IPS-18a (cell line): ENCODE measurements at regions not wholly inside any gene's neighbourhood (a gene's known extent, or its start where the extent isn't known, plus 50 kb on each side); places are given as distances from the start of the nearest gene placed in this dataset.
A peak's percentile ranks its signal among the peaks of the same experiment; 100 is the strongest.

Experiments
- H3K27ac ChIP-seq: one replicate; pipeline ENCODE4 v1.5.1; 2013; ENCODE audit warnings: low read length
- H3K27me3 ChIP-seq: one replicate; pipeline ENCODE4 v1.6.1; 2013; ENCODE audit warnings: mild to moderate bottlenecking, low read length; ENCODE audit not compliant: control insufficient read depth, insufficient read depth
- H3K36me3 ChIP-seq: one replicate; pipeline ENCODE4 v1.6.1; 2013; ENCODE audit warnings: low read depth, low read length; ENCODE audit not compliant: control insufficient read depth
- H3K4me1 ChIP-seq: one replicate; pipeline ENCODE4 v1.6.1; 2013; ENCODE audit warnings: low read depth, low read length; ENCODE audit not compliant: control insufficient read depth
- H3K4me3 ChIP-seq: one replicate; pipeline ENCODE4 v1.5.1; 2013; ENCODE audit warnings: low read length
- H3K9ac ChIP-seq: one replicate; pipeline ENCODE4 v1.6.1; 2013; ENCODE audit warnings: mild to moderate bottlenecking, low read length, moderate library complexity
- H3K9me3 ChIP-seq: one replicate; pipeline ENCODE4 v1.6.1; 2013; ENCODE audit warnings: low read depth, low read length; ENCODE audit not compliant: control insufficient read depth

DNA sequence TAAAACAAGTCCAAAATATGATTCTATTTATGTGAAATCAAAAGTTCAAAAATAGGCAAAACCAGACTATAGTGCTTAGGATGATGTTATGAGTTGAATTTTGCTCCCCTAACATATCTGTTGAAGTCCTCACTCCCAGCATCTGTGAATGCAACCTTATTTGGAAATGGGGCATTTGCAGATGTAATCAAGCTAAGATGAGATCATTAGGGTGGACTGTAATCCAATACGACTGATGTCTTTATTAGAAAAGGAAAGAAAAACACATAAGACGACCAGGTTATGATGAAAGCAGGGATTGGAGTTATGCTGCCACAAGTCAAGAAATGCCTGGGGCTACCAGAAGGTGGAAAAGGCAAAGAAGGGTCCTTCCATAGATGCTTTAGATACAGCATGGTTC lies 110.5 kb upstream of the CCDC39 start:
- no peaks in the 10 kb centered on the region for H3K27me3 ChIP-seq
- H3K9ac ChIP-seq: no peak overlapping the region
- H3K27ac ChIP-seq: no peak overlapping the region
- no peaks in the 10 kb centered on the region for H3K36me3 ChIP-seq
- H3K9me3 ChIP-seq: no peaks in the 10 kb centered on the region
- no peak overlapping the region for H3K4me3 ChIP-seq
- H3K4me1 ChIP-seq: no peaks in the 10 kb centered on the region

DNA sequence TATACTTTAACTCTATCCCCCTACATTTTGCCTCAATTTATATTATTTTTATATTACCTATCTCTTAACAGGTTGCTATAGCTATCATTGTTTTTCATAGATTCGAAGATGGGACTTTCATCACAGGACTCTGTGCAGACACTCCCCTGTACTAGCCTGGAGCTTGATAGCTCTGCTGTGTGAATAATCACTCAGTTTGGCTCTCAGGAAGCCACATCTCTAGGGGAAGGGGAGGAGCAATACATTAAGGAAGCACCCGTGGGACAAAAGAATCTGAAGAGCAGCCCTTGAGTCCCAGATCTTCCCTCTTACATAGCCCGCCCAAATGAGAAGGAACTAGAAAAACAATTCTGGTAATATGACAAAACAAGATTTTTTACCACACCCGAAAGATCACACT lies 114.3 kb upstream of the FXR1 start:
- Histone ChIP-seq H3K36me3 (no peaks in the 10 kb centered on the region), H3K4me1 (no peaks in the 10 kb centered on the region), H3K9me3 (no peaks in the 10 kb centered on the region), H3K4me3 (no peak overlapping the region), H3K9ac (no peak overlapping the region), H3K27ac (no peak overlapping the region), H3K27me3 (no peaks in the 10 kb centered on the region)

DNA sequence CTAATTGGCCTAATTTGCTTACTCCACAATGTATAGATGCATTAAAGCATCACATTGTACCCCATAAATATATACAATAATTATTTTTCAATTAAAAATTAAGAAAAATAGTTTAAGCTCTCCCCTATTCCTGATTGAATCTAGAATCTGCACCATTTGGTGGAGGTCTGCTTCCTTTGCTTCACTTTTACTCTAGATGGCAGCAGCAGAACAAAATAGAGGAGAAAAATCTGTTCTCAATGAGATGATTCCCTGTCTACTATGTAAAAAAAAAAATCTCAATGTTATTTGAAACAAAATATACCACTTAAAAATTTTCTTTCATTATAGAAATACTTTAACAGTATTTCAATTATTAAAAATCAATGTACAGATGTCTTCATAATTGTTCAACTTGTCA lies 109.6 kb upstream of the FXR1 start:
- Histone ChIP-seq H3K27me3 (no peaks in the 10 kb centered on the region), H3K4me3 (no peak overlapping the region), H3K27ac (no peak overlapping the region), H3K36me3 (no peaks in the 10 kb centered on the region), H3K9ac (no peak overlapping the region), H3K4me1 (peaks cover 14% of the 10 kb centered on the region), H3K9me3 (no peaks in the 10 kb centered on the region)

DNA sequence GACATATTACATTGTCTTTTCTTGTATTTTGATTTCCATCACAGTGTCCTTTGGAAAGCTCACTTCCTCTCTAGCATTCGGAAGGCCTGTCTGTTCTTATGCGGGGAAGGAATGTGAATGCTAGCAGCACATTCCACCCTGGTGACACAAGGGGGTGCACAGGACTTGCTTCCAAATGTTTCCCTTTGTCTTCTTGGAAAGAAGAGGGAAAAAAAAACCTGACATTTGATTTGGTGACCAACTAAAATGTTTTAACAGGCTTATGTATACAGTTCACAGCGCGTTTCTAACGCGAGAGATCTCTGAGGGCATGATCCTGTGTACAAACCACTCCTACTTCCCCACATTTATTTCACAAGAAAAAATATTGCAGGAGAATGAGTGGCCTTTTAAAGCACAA lies 107.6 kb upstream of the FXR1 start:
- no peaks in the 10 kb centered on the region for H3K36me3 ChIP-seq
- peaks cover 14% of the 10 kb centered on the region for H3K4me1 ChIP-seq
- peak overlapping the region; percentile 26 for H3K4me3 ChIP-seq
- no peaks in the 10 kb centered on the region for H3K9me3 ChIP-seq
- peak overlapping the region; percentile 55 for H3K9ac ChIP-seq
- H3K27ac ChIP-seq: peak overlapping the region; percentile 93
- H3K27me3 ChIP-seq: no peaks in the 10 kb centered on the region

DNA sequence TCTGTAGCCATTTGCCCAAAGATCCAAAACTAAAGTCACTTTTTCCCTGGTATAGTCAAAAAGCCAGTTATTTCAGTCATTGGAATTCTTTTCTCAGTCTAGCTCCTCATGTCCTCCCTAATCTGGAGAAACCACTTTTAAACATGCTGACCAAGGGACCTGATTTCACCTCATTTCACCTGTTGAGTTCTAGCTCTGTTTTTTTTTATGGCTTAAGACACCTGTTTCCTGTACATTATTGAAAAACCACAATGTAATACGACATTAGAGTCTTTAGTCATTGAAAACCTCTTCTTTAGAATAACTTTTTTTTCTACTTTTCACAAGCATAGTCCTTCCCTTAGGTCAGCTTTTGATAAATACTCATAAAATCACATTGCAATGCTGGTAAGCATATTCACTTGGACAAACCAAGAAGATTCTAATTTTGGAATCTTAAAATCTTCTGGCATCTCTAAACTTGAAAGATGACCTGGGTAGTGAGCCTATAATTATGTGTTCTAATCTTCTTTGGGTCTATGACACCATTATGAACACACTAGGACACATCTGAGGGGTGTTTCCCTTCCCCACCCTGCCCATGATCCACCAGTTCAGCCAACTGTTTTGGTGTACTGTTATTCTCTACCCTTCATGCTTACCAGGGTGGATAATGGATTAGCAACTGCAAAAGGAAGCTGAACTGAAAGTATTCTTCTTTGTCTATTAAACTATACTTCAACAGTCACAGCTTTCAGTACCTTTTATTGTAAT lies 103.5 kb upstream of the FXR1 start:
- Histone ChIP-seq H3K4me1 (peaks cover 12% of the 10 kb centered on the region), H3K9me3 (no peaks in the 10 kb centered on the region), H3K27ac (no peak overlapping the region), H3K36me3 (no peaks in the 10 kb centered on the region), H3K9ac (no peak overlapping the region), H3K4me3 (no peak overlapping the region), H3K27me3 (no peaks in the 10 kb centered on the region)

DNA sequence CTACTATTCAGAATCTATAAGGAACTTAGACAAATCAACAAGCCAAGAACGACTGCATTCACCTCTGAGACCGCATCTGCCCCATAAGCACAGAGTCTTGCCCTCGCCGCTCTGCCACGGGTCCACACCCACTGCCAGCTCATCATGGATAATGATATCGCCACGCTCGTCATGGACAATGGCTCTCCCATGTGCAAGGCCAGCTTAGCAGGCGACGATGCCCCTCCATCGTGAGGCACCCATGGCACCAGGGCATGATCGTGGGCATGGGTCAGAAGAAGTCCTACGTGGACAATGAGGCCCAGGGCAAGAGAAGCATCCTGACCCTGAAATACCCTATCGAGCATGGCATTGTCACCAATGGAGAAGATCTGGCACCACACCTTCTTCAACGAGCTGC lies 92.1 kb upstream of the FXR1 start:
- Histone ChIP-seq H3K4me3 (no peak overlapping the region), H3K9ac (no peak overlapping the region), H3K9me3 (no peaks in the 10 kb centered on the region), H3K4me1 (no peaks in the 10 kb centered on the region), H3K36me3 (no peaks in the 10 kb centered on the region), H3K27me3 (no peaks in the 10 kb centered on the region), H3K27ac (no peak overlapping the region)

DNA sequence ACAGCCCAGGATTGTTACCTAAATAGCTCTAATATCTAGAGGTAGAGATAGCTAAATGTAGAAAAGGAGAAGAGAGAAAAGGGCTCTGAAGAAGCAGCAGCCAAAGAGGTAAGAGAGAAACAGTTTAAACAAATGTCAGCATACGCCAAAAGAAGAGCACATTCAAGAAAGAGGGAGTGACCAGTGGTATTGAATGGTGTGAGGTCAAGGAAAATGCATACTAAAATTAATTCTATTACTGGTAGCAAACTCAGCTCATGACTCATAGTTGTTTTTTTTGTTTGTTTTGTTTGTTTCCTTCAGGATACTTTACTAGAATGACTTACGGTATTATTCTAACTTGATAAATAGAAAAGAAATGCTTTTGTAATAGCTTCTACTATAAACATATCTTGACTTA lies 86.5 kb upstream of the FXR1 start:
- Histone ChIP-seq H3K4me3 (no peak overlapping the region), H3K9ac (no peak overlapping the region), H3K9me3 (no peaks in the 10 kb centered on the region), H3K27ac (no peak overlapping the region), H3K4me1 (no peaks in the 10 kb centered on the region), H3K27me3 (no peaks in the 10 kb centered on the region), H3K36me3 (no peaks in the 10 kb centered on the region)

DNA sequence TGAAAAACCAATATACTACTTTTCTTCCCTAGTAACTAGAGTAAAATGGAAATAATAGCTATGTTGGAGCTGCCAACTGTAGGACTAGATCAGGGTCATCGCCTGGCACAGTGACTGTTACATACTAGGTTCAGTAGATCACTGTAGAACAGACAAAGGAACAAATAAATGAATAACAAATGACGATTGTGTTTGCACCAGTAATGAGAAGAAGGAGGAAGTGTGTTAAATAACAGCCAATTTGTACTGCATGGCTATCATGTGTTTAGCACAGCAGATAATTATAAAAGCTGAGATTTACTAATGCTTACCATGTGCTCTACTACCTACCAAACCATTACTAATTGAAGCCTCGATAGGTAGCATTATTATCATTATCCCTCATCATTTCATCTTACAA lies 85.3 kb upstream of the FXR1 start:
- Histone ChIP-seq H3K27me3 (no peaks in the 10 kb centered on the region), H3K27ac (no peak overlapping the region), H3K4me1 (no peaks in the 10 kb centered on the region), H3K9me3 (no peaks in the 10 kb centered on the region), H3K9ac (no peak overlapping the region), H3K4me3 (no peak overlapping the region), H3K36me3 (no peaks in the 10 kb centered on the region)

DNA sequence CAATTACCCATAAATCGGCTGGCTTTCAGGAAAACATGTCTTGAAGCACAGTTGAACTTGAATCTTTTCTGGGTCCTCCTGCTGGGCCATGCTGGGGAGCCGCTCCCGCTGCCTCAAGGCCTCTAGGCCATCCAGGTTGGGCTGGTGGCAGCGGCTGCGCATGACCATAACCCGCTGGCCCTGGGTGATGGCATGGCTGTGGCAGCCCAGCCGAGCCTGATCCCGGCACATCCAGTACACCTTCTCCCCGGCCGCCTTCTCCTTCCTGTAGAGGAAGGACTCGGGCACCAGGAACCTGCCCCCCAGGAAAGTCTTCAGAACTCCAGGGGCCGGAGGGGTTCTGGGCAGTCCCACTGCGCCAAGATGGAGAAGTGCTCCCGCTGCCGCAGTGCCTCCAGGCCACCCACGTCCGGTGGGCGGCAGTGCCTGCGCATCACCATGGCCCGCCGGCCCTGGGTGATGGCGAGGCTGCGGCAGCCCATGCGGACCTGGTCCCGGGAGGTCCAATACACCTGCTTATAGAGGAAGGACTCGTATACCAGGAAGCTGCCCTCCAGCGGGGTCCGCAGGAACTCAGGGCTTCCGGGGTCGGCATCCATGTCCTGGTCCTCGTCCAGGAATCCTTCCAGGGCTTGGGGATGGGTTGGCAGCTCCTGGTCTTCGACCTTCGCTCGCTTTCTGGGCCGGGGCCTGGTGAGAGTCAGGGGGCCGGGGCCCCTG lies 84.3 kb upstream of the FXR1 start:
- Histone ChIP-seq H3K4me1 (no peaks in the 10 kb centered on the region), H3K27ac (no peak overlapping the region), H3K9ac (no peak overlapping the region), H3K36me3 (no peaks in the 10 kb centered on the region), H3K9me3 (no peaks in the 10 kb centered on the region), H3K4me3 (no peak overlapping the region), H3K27me3 (no peaks in the 10 kb centered on the region)

DNA sequence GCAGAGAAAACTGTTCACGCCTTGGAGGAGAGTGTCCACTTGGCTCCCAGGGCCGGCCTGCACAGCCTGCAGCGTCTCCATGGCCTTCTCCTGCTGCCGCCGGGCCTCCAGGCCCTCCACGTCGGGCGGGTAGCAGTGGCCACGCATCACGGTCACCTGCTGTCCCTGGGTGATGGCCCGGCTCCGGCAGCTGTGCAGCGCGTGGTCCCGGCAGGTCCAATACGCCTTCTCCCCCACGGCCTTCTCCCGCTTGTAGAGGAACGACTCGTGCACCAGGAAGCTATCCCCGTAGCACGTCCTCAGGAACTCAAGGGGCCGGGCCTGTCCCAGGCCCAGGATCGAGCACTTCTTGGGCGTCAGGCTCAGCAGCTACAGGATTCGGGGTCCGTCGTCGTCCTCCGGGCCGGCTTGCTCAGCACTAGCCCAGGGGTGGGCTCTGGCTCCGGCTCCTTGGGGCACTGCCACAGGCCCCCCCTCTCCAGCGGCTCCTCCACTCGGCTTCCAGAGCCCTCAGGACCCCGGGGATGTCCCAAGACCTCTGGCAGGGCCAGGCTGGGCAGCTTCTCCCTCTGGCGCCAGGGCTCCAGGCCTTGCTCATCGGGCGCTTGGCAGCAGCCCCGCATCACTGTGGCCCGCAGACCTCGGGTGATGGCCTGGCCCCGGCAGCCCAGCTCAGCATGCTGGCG lies 83.6 kb upstream of the FXR1 start:
- no peaks in the 10 kb centered on the region for H3K9me3 ChIP-seq
- no peak overlapping the region for H3K9ac ChIP-seq
- no peaks in the 10 kb centered on the region for H3K36me3 ChIP-seq
- no peak overlapping the region for H3K4me3 ChIP-seq
- H3K4me1 ChIP-seq: no peaks in the 10 kb centered on the region
- H3K27ac ChIP-seq: no peak overlapping the region
- no peaks in the 10 kb centered on the region for H3K27me3 ChIP-seq

DNA sequence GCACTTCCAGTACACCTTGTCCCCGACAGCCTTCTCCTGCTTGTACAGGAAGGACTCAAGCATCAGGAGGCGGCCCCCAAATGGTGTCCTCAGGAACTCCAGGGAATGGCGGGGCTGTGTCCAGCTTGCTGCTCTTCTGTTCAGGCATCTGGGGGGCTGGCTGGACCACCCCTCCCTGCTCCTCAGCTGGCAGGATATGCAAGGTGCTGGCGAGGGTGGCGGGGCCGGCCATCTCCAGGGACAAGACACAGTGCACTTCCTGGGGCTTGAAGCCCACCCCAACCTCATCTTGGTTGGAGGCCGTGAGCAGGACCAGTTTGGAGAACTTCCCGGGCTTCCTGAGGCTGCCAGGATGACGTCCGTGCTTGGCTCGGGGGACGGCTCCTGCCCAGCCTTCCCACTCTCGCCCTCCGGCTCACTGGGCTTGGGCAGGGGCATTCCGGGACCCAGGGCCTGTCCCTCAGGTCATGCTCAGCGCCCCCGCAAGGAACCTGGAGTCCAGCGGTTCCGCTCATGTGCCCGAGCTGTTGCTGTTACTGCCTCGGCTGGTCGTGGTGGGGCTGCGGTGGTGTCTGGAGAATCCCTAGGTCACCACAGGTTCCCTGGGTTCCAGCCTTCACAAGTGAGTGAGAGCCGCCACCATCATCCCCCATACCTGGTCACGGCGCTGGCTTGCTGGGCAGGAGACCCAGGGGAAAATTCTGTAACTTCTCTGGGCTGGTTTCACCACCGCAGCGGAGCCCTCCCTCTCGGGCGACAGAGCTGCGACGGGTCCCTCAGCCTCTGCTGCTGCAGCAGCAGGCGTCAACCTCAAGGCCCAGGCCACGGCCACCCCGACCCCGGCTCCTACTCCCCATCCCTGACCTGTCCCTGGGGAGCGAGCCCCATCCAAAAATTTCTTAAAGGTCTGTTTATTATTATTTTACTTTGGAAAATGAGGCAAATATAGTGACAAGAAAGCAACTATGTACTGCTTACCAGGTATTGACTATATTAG lies 82.8 kb upstream of the FXR1 start:
- Histone ChIP-seq H3K27ac (no peak overlapping the region), H3K9me3 (no peaks in the 10 kb centered on the region), H3K4me3 (no peak overlapping the region), H3K4me1 (no peaks in the 10 kb centered on the region), H3K27me3 (no peaks in the 10 kb centered on the region), H3K36me3 (no peaks in the 10 kb centered on the region), H3K9ac (no peak overlapping the region)
